ENCODE measurements at regions not wholly inside any gene's neighbourhood (a gene's known extent, or its start where the extent isn't known, plus 50 kb on each side); places are given as distances from the start of the nearest gene placed in this dataset.

GRCh38 chr3:5063724-5064123 lies 58.4 kb upstream of the ARL8B start:
- Histone ChIP-seq H3K9me3 (ENCODE audit: low read length) (no peaks in the 10 kb centered on the region), H4K20me1 (ENCODE audit: insufficient read depth) (no peaks in the 10 kb centered on the region), H3F3A (ENCODE audit: insufficient read depth, low read length, poor library complexity, severe bottlenecking) (no peaks in the 10 kb centered on the region), H3K36me3 (ENCODE audit: insufficient read depth, low read length) (no peaks in the 10 kb centered on the region), H3K9me2 (ENCODE audit: insufficient read depth, low read length) (no peaks in the 10 kb centered on the region), H3K27ac (ENCODE audit: low read length) (no peak overlapping the region), H3K4me2 (ENCODE audit: low read length) (no peak overlapping the region), H3K79me2 (replicated peaks; ENCODE audit: insufficient read depth, low read length) (no peaks in the 10 kb centered on the region), H3K9ac (ENCODE audit: low read length) (no peak overlapping the region), H3K27me3 (ENCODE audit: insufficient read depth, low read depth, low read length) (no peaks in the 10 kb centered on the region), H3K4me3 (ENCODE audit: low read length) (no peak overlapping the region), H2AFZ (ENCODE audit: low read depth, low read length) (no peak overlapping the region)
- no peak for TF ChIP-seq TAF1 (IDR thresholded peaks at IDR 0.05; ENCODE audit: low read depth)
- TF ChIP-seq, protein P1, sequence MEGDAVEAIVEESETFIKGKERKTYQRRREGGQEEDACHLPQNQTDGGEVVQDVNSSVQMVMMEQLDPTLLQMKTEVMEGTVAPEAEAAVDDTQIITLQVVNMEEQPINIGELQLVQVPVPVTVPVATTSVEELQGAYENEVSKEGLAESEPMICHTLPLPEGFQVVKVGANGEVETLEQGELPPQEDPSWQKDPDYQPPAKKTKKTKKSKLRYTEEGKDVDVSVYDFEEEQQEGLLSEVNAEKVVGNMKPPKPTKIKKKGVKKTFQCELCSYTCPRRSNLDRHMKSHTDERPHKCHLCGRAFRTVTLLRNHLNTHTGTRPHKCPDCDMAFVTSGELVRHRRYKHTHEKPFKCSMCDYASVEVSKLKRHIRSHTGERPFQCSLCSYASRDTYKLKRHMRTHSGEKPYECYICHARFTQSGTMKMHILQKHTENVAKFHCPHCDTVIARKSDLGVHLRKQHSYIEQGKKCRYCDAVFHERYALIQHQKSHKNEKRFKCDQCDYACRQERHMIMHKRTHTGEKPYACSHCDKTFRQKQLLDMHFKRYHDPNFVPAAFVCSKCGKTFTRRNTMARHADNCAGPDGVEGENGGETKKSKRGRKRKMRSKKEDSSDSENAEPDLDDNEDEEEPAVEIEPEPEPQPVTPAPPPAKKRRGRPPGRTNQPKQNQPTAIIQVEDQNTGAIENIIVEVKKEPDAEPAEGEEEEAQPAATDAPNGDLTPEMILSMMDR (IDR thresholded peaks at IDR 0.05; ENCODE audit: poor library complexity, severe bottlenecking), result no peak
- TF ChIP-seq SMC3 (conservative IDR thresholded peaks at IDR 0.05; ENCODE audit: poor library complexity), result no peak
- TF ChIP-seq EP300 (conservative IDR thresholded peaks at IDR 0.05; ENCODE audit: poor library complexity, severe bottlenecking), result no peak
- TF ChIP-seq MXI1 (conservative IDR thresholded peaks at IDR 0.05; ENCODE audit: poor library complexity, severe bottlenecking), result no peak
- no peak for TF ChIP-seq POLR2AphosphoS5 (IDR thresholded peaks at IDR 0.05)
- TF ChIP-seq EZH2 (IDR thresholded peaks at IDR 0.05; ENCODE audit: borderline replicate concordance, insufficient read depth, low read length, poor library complexity, severe bottlenecking), result no peak

GRCh38 chr3:5068531-5069050 lies 53.5 kb upstream of the ARL8B start:
- H3K27ac ChIP-seq (ENCODE audit: low read length), result no peak overlapping the region
- H4K20me1 ChIP-seq (ENCODE audit: insufficient read depth), result no peaks in the 10 kb centered on the region
- no peaks in the 10 kb centered on the region for H3K79me2 ChIP-seq (replicated peaks; ENCODE audit: insufficient read depth, low read length)
- H3K9me2 ChIP-seq (ENCODE audit: insufficient read depth, low read length), result no peaks in the 10 kb centered on the region
- no peak overlapping the region for H3K9ac ChIP-seq (ENCODE audit: low read length)
- no peaks in the 10 kb centered on the region for H3K27me3 ChIP-seq (ENCODE audit: insufficient read depth, low read depth, low read length)
- no peak overlapping the region for H3K4me2 ChIP-seq (ENCODE audit: low read length)
- H2AFZ ChIP-seq (ENCODE audit: low read depth, low read length), result no peak overlapping the region
- H3K4me3 ChIP-seq (ENCODE audit: low read length), result no peak overlapping the region
- no peak for TF ChIP-seq MXI1 (conservative IDR thresholded peaks at IDR 0.05; ENCODE audit: poor library complexity, severe bottlenecking)
- TF ChIP-seq POLR2AphosphoS5 (IDR thresholded peaks at IDR 0.05), result no peak
- TF ChIP-seq SMC3 (conservative IDR thresholded peaks at IDR 0.05; ENCODE audit: poor library complexity), result no peak
- TF ChIP-seq, protein P1 (IDR thresholded peaks at IDR 0.05; ENCODE audit: poor library complexity, severe bottlenecking), result no peak
- TF ChIP-seq REST (IDR thresholded peaks at IDR 0.05; ENCODE audit: borderline replicate concordance), result no peak
- no peak for TF ChIP-seq EP300 (conservative IDR thresholded peaks at IDR 0.05; ENCODE audit: poor library complexity, severe bottlenecking)
- TF ChIP-seq EZH2 (IDR thresholded peaks at IDR 0.05; ENCODE audit: borderline replicate concordance, insufficient read depth, low read length, poor library complexity, severe bottlenecking), result no peak
- TF ChIP-seq RAD21 (conservative IDR thresholded peaks at IDR 0.05), result no peak
- no peak for TF ChIP-seq TAF1 (IDR thresholded peaks at IDR 0.05; ENCODE audit: low read depth)
- no peaks in the 10 kb centered on the region for H3K36me3 ChIP-seq (ENCODE audit: insufficient read depth, low read length)
- H3F3A ChIP-seq (ENCODE audit: insufficient read depth, low read length, poor library complexity, severe bottlenecking), result no peaks in the 10 kb centered on the region
- H3K9me3 ChIP-seq (ENCODE audit: low read length), result no peaks in the 10 kb centered on the region

All from neural cell (in vitro differentiated cells).